GM13977 (cell line): ENCODE measurements at regions not wholly inside any gene's neighbourhood (a gene's known extent, or its start where the extent isn't known, plus 50 kb on each side); places are given as distances from the start of the nearest gene placed in this dataset.

Experiments used
- DNase-seq: peaks from one replicate; pipeline ENCODE4 v3.0.0; 2012; ENCODE audit warnings: low spot score
- in situ Hi-C: fragments of 300-500 bp; cut with MboI; formaldehyde crosslinking; loops from one replicate; pipeline ENCODE4 v1.12.0; 2022; ENCODE audit warnings: low sequenced_read_pairs, low pct_unique_long_range_greater_than_20kb, mixed read lengths, inconsistent platforms; ENCODE audit not compliant: unreplicated experiment
- TF ChIP-seq, protein P1 (sequence below): IDR thresholded peaks from 2 replicates; pipeline ENCODE4 v1.5.1; 2012; ENCODE audit warnings: mild to moderate bottlenecking, control low read depth; ENCODE audit not compliant: insufficient read depth; ENCODE audit errors: extremely low read depth, missing control alignments

DNA sequence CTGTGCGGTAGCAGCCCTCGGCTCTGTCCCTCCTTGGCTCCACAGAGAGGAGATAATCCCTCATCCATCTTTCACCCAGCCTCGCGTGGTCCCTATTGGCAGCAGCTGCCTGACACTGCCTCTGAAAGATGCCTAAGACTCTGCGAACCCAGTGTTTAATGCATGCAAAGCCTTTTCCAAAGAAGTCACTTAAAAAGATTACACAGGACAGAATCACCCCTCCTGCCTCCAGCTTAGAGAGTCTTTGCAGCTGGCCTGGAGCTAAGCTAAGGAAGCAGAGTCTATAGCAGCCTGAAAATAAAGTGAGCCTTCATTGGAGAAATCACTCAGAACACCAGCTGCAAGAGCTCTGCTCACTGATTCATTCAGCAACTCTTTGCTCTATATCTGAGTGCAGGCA, 247.2 kb downstream of the SHQ1 start:
- in situ Hi-C loops = no loop called here
- no peak for DNase-seq
- TF ChIP-seq, protein P1, sequence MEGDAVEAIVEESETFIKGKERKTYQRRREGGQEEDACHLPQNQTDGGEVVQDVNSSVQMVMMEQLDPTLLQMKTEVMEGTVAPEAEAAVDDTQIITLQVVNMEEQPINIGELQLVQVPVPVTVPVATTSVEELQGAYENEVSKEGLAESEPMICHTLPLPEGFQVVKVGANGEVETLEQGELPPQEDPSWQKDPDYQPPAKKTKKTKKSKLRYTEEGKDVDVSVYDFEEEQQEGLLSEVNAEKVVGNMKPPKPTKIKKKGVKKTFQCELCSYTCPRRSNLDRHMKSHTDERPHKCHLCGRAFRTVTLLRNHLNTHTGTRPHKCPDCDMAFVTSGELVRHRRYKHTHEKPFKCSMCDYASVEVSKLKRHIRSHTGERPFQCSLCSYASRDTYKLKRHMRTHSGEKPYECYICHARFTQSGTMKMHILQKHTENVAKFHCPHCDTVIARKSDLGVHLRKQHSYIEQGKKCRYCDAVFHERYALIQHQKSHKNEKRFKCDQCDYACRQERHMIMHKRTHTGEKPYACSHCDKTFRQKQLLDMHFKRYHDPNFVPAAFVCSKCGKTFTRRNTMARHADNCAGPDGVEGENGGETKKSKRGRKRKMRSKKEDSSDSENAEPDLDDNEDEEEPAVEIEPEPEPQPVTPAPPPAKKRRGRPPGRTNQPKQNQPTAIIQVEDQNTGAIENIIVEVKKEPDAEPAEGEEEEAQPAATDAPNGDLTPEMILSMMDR = no peak

DNA sequence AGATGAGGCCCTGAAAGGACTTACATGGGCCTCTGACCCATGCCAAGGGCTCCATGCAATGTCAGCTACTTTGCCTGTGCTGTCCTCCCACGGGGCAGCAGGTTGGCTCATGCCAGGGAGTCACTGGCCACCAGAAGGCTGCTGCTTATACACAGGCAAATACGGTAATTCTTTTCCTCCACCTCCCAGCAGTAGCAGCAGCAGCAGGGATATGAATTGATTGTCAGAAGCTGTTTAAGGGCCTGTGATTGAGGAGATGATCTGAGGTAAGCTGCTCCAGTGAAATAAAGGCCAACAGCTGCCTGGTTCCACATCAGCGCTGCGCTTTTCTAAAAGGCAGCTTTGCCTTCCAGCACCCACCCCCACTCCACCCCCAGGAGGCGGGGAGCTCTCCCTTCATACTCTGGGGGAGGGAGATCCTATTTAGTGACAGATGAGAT, 250.5 kb downstream of the SHQ1 start:
- TF ChIP-seq, protein P1 = no peak
- DNase-seq = no peak
- in situ Hi-C loops = no loop called here

DNA sequence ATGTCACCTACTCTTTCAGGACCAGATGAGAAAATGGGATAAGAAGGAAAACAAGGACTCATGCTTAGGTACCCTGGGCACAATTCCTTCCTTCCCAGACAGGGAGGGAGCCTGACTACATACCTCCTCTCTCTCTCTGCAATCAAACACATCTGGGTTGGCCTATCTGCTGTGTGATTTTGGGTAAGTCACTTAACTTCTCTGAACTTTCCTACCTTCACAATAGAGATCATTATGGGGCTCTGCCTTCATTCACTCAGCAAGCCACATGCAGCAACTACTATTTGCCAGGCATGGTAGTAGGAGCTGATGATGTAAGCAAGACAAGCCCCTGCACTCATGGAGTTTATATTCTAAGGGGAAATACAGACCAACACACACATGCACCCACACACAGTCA, 251.2 kb downstream of the SHQ1 start:
- in situ Hi-C loops = no loop called here
- TF ChIP-seq, protein P1 = no peak
- DNase-seq = no peak

DNA sequence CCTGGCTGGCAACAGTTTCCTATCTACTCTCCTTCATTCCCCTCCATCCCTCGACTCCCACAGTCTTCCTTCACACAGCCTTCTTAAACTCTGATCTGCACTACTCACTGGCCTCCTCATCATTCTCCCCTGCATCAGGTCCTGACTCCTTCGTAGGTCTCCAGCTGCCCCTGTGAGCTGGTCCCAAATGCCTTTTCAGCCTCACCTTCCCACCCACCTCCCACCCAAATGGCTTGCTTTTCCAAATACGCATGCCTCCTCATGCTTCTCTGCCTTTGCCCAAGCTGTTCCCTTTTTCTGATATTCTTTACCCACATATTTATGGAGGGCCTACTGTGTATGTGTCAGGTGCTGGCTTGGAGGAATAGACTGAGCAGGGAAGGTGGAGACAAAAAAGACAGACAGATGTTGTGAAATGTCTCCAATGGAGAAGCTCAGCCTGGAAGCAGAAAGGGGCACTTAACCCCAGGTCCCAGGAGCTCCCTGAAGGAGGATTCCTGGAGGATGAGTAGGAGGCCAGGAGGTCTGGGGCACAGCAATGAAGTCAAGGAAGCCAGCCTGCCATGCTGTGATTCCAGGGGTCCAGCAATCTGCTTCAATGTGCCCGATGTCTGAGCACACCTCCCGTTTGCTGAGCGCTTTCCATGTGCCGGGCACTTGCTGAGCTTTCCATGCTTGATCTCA, 252.2 kb downstream of the SHQ1 start:
- no peak for DNase-seq
- TF ChIP-seq, protein P1 = no peak
- in situ Hi-C loops = no loop called here

DNA sequence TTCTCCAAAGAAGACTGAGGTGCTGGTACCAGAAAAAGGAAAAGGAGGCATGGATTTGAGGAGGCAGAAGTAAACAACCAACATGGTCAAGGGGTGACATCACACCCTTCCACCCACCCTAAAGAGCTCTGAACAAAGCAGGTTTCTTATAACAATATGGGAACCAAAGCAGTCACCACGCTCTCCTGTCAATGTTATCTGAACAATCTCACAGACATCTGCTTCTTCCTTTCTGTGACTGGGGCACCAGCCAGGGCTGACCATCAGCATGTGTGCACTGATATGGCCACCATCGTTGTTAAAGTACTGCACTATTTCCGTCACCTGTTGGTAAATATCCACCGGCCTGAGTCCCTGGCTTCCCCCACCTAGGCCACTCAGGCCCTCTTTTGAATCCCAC, 252.9 kb downstream of the SHQ1 start:
- TF ChIP-seq, protein P1 = no peak
- in situ Hi-C loops = no loop called here
- DNase-seq = no peak

DNA sequence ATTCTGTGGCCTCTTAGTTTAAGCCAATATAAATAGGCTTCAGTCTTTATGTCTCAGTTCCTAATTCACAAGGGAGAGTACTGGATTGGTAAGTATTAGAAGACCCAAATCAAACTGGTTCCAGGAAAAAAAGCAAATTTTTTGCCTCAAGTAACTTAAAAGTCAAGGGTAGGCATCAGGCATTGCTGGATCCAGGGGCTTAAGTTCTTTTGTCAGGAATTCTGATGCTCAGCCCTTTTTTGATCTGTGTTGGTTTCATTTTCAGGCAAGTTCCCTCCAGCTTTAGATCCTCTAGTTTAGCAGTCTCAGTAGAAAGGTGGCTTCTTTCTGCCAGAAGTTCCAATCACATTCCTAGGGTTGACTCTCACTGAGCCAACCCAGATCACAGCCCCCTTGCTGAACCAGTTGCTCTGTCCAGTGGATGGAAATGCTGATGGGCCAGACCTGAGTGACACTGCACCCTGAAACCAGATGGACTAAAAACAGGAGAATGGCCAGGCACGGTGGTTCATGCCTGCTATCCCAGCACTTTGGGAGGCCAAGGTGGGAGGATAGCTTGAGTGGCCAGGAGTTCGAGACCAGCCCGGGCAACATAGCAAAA, 253.5 kb downstream of the SHQ1 start:
- TF ChIP-seq, protein P1 = no peak
- DNase-seq = no peak
- in situ Hi-C loops = no loop called here
